IPS-11a (cell line): ENCODE measurements at regions not wholly inside any gene's neighbourhood (a gene's known extent, or its start where the extent isn't known, plus 50 kb on each side); places are given as distances from the start of the nearest gene placed in this dataset.

Source experiments
- H3K4me3 ChIP-seq: one replicate; pipeline ENCODE4 v1.5.1; 2013; ENCODE audit warnings: low read depth, low read length, control low read depth

- H3K4me3 ChIP-seq, result no peak overlapping the region
Measured at GRCh38 chr7:68994841-68995240, 603.4 kb upstream of the AUTS2 start.

GRCh38 chr7:68998136-68998535 lies 600.1 kb upstream of the AUTS2 start:
- H3K4me3 ChIP-seq, result no peak overlapping the region

GRCh38 chr7:69002416-69002815 lies 595.9 kb upstream of the AUTS2 start:
- H3K4me3 ChIP-seq, result no peak overlapping the region

- no peak overlapping the region for H3K4me3 ChIP-seq
Measured at GRCh38 chr7:69012149-69012548, 586.1 kb upstream of the AUTS2 start.

- no peak overlapping the region for H3K4me3 ChIP-seq
Measured at GRCh38 chr7:69017208-69017607, 581.1 kb upstream of the AUTS2 start.

GRCh38 chr7:69018200-69018599 lies 580.1 kb upstream of the AUTS2 start:
- no peak overlapping the region for H3K4me3 ChIP-seq

- no peak overlapping the region for H3K4me3 ChIP-seq
Measured at GRCh38 chr7:69019437-69019836, 578.8 kb upstream of the AUTS2 start.

GRCh38 chr7:69020536-69020935 lies 577.7 kb upstream of the AUTS2 start:
- no peak overlapping the region for H3K4me3 ChIP-seq

GRCh38 chr7:69025249-69025648 lies 573.0 kb upstream of the AUTS2 start:
- no peak overlapping the region for H3K4me3 ChIP-seq

GRCh38 chr7:69032848-69033247 lies 565.4 kb upstream of the AUTS2 start:
- H3K4me3 ChIP-seq, result no peak overlapping the region

- H3K4me3 ChIP-seq, result no peak overlapping the region
Measured at GRCh38 chr7:69035826-69036225, 562.4 kb upstream of the AUTS2 start.

- no peak overlapping the region for H3K4me3 ChIP-seq
Measured at GRCh38 chr7:69036301-69036700, 562.0 kb upstream of the AUTS2 start.

GRCh38 chr7:69038915-69039314 lies 559.4 kb upstream of the AUTS2 start:
- no peak overlapping the region for H3K4me3 ChIP-seq

- no peak overlapping the region for H3K4me3 ChIP-seq
Measured at GRCh38 chr7:69042138-69042537, 556.1 kb upstream of the AUTS2 start.

- no peak overlapping the region for H3K4me3 ChIP-seq
Measured at GRCh38 chr7:69047151-69047754, 551.0 kb upstream of the AUTS2 start.

- no peak overlapping the region for H3K4me3 ChIP-seq
Measured at GRCh38 chr7:69049326-69049725, 548.9 kb upstream of the AUTS2 start.

GRCh38 chr7:69052447-69052846 lies 545.8 kb upstream of the AUTS2 start:
- H3K4me3 ChIP-seq, result no peak overlapping the region

- H3K4me3 ChIP-seq, result no peak overlapping the region
Measured at GRCh38 chr7:69060516-69060915, 537.8 kb upstream of the AUTS2 start.

- H3K4me3 ChIP-seq, result no peak overlapping the region
Measured at GRCh38 chr7:69062020-69062765, 536.1 kb upstream of the AUTS2 start.

GRCh38 chr7:69067397-69067796 lies 530.9 kb upstream of the AUTS2 start:
- no peak overlapping the region for H3K4me3 ChIP-seq

GRCh38 chr7:69070476-69070875 lies 527.8 kb upstream of the AUTS2 start:
- H3K4me3 ChIP-seq, result no peak overlapping the region

- no peak overlapping the region for H3K4me3 ChIP-seq
Measured at GRCh38 chr7:69076566-69076965, 521.7 kb upstream of the AUTS2 start.
